Amniotic stem cell (primary cell): ENCODE measurements at regions not wholly inside any gene's neighbourhood (a gene's known extent, or its start where the extent isn't known, plus 50 kb on each side); places are given as distances from the start of the nearest gene placed in this dataset.
"Not testable (repeated sequence)": the region's sequence is repeated elsewhere in the genome, so short reads cannot be mapped to it uniquely, and the experiment has no call there.

ENCODE experiments used
- DNase-seq: peaks from one replicate; lab custom pipeline; 2025; lab: John Stamatoyannopoulos, UW

GRCh38 chr18:60202708-60203107, 169.9 kb downstream of the MC4R start:
- no peak for DNase-seq

- no peak for DNase-seq
Measured at GRCh38 chr18:60200558-60200957, 172.0 kb downstream of the MC4R start.

- no peak for DNase-seq
Measured at GRCh38 chr18:60199505-60199904, 173.1 kb downstream of the MC4R start.

- DNase-seq, result no peak
Measured at GRCh38 chr18:60197671-60198462, 174.7 kb downstream of the MC4R start.

- DNase-seq, result no peak
Measured at GRCh38 chr18:60196836-60197606, 175.6 kb downstream of the MC4R start.

- DNase-seq, result no peak
Measured at GRCh38 chr18:60193780-60194179, 178.8 kb downstream of the MC4R start.

- DNase-seq, result no peak
Measured at GRCh38 chr18:60191926-60192325, 180.6 kb downstream of the MC4R start.

GRCh38 chr18:60189856-60190255, 182.7 kb downstream of the MC4R start:
- no peak for DNase-seq

- no peak for DNase-seq
Measured at GRCh38 chr18:60188958-60189357, 183.6 kb downstream of the MC4R start.

GRCh38 chr18:60182223-60182622, 190.4 kb downstream of the MC4R start:
- DNase-seq, result no peak

- DNase-seq, result no peak
Measured at GRCh38 chr18:60180671-60181070, 191.9 kb downstream of the MC4R start.

- not testable (repeated sequence) for DNase-seq
Measured at GRCh38 chr18:60178224-60178623, 194.4 kb downstream of the MC4R start.

GRCh38 chr18:60176259-60176658, 196.3 kb downstream of the MC4R start:
- no peak for DNase-seq

GRCh38 chr18:60174832-60175231, 197.7 kb downstream of the MC4R start:
- DNase-seq, result no peak

GRCh38 chr18:60172030-60172429, 200.5 kb downstream of the MC4R start:
- DNase-seq, result no peak

GRCh38 chr18:60163622-60164021, 209.0 kb downstream of the MC4R start:
- no peak for DNase-seq

- no peak for DNase-seq
Measured at GRCh38 chr18:60162388-60162787, 210.2 kb downstream of the MC4R start.

GRCh38 chr18:60157810-60158209, 214.8 kb downstream of the MC4R start:
- no peak for DNase-seq

GRCh38 chr18:60153376-60153775, 219.2 kb downstream of the MC4R start:
- DNase-seq, result no peak

GRCh38 chr18:60149316-60149715, 223.3 kb downstream of the MC4R start:
- DNase-seq, result no peak

GRCh38 chr18:60147323-60147722, 225.3 kb downstream of the MC4R start:
- no peak for DNase-seq

GRCh38 chr18:60146220-60146960, 226.2 kb downstream of the MC4R start:
- DNase-seq, result no peak

- DNase-seq, result no peak
Measured at GRCh38 chr18:60145776-60146175, 226.8 kb downstream of the MC4R start.
